ENCODE measurements at regions not wholly inside any gene's neighbourhood (a gene's known extent, or its start where the extent isn't known, plus 50 kb on each side); places are given as distances from the start of the nearest gene placed in this dataset.
"Not testable (repeated sequence)": the region's sequence is repeated elsewhere in the genome, so short reads cannot be mapped to it uniquely, and the experiment has no call there.

- DNase-seq, result no peak
Observed at GRCh38 chr13:106087201-106087600, 448.3 kb downstream of the EFNB2 start.

- DNase-seq, result peak; percentile 15 to 19
Observed at GRCh38 chr13:106083620-106084350, 451.7 kb downstream of the EFNB2 start.

- DNase-seq, result not testable (repeated sequence)
Observed at GRCh38 chr13:106081221-106081620, 454.2 kb downstream of the EFNB2 start.

- no peak for DNase-seq
Observed at GRCh38 chr13:106078191-106078590, 457.3 kb downstream of the EFNB2 start.

GRCh38 chr13:106077017-106077416 lies 458.4 kb downstream of the EFNB2 start:
- no peak for DNase-seq

GRCh38 chr13:106072014-106072413 lies 463.4 kb downstream of the EFNB2 start:
- no peak for DNase-seq

- no peak for DNase-seq
Observed at GRCh38 chr13:106063591-106064313, 471.7 kb downstream of the EFNB2 start.

GRCh38 chr13:106061781-106062180 lies 473.7 kb downstream of the EFNB2 start:
- no peak for DNase-seq

GRCh38 chr13:106056851-106057250 lies 478.6 kb downstream of the EFNB2 start:
- no peak for DNase-seq

GRCh38 chr13:106052200-106052767 lies 483.2 kb downstream of the EFNB2 start:
- DNase-seq, result no peak

GRCh38 chr13:106049171-106049570 lies 486.3 kb downstream of the EFNB2 start:
- no peak for DNase-seq

- no peak for DNase-seq
Observed at GRCh38 chr13:106048386-106048785, 487.1 kb downstream of the EFNB2 start.

- no peak for DNase-seq
Observed at GRCh38 chr13:106047859-106048258, 487.6 kb downstream of the EFNB2 start.

GRCh38 chr13:106042996-106043581 lies 492.4 kb downstream of the EFNB2 start:
- no peak for DNase-seq

GRCh38 chr13:106041445-106041844 lies 494.0 kb downstream of the EFNB2 start:
- DNase-seq, result no peak

GRCh38 chr13:106038752-106039151 lies 496.7 kb downstream of the EFNB2 start:
- no peak for DNase-seq

- no peak for DNase-seq
Observed at GRCh38 chr13:106036870-106037269, 498.6 kb downstream of the EFNB2 start.

GRCh38 chr13:106034201-106034600 lies 501.3 kb downstream of the EFNB2 start:
- no peak for DNase-seq

GRCh38 chr13:106033659-106034058 lies 501.8 kb downstream of the EFNB2 start:
- DNase-seq, result no peak

GRCh38 chr13:106032441-106032840 lies 503.0 kb downstream of the EFNB2 start:
- no peak for DNase-seq

GRCh38 chr13:106029676-106030290 lies 505.7 kb downstream of the EFNB2 start:
- no peak for DNase-seq

GRCh38 chr13:106028911-106029310 lies 506.6 kb downstream of the EFNB2 start:
- DNase-seq, result no peak

GRCh38 chr13:106011600-106011999 lies 523.9 kb downstream of the EFNB2 start:
- DNase-seq, result no peak

Measured in inflammatory macrophage treated with lipopolysaccharide for 1 hour (primary cell).